A549 (cell line): ENCODE measurements at regions not wholly inside any gene's neighbourhood (a gene's known extent, or its start where the extent isn't known, plus 50 kb on each side); places are given as distances from the start of the nearest gene placed in this dataset.

Source experiments
- ATAC-seq, 2 experiments: fragments of 200-7000 bp in 1 of 2; fragments of >200 bp in 1 of 2; cut with Nextera tagmentation in 1 of 2; cut with Tn5 transposase in 1 of 2; 3 replicates each; pipeline versions ENCODE4 v1.8.0 to v1.9.1; 2018 to 2020; ENCODE audit warnings: mild to moderate bottlenecking in 1 of 2, moderate library complexity in 1 of 2
- CTCF ChIA-PET: fragments of 300-600 bp; sonication (Branson Sonifier 250); formaldehyde crosslinking; extraction: SDS; loops from one replicate; lab custom pipeline; 2021; ENCODE audit warnings: antibody characterized with exemption, inconsistent platforms; lab: Yijun Ruan, JAX
- POLR2A ChIA-PET: fragments of 350-600 bp; formaldehyde crosslinking; extraction: SDS; loops from one replicate; lab custom pipeline; 2021; ENCODE audit warnings: antibody characterized with exemption, inconsistent platforms; lab: Yijun Ruan, JAX
- DNase-seq, 2 experiments: peaks; one replicate each; pipeline versions ENCODE4 v3.0.0 to v3.0.0-alpha.2; 2011 to 2016; ENCODE audit warnings: low read depth in 1 of 2, low spot score in 1 of 2
- FAIRE-seq: peaks from 2 replicates; lab custom pipeline; 2011; peaks lifted over from hg19 to GRCh38; lab: Jason Lieb, UNC
- H3K27ac ChIP-seq, 2 experiments: fragments of >200 bp; sonication (Bioruptor Twin); formaldehyde crosslinking; 3 replicates each; pipeline ENCODE4 v1.5.1; 2016 to 2017
- H3K4me1 ChIP-seq: fragments of >200 bp; sonication (Bioruptor Twin); formaldehyde crosslinking; 3 replicates; pipeline ENCODE4 v1.6.1; 2016
- H3K4me2 ChIP-seq: fragments of >200 bp; sonication (Bioruptor Twin); formaldehyde crosslinking; 3 replicates; pipeline ENCODE4 v1.6.1; 2016
- H3K4me3 ChIP-seq: fragments of >200 bp; sonication (Bioruptor Twin); formaldehyde crosslinking; 3 replicates; pipeline ENCODE4 v1.5.1; 2016
- H3K9me3 ChIP-seq: fragments of >200 bp; sonication (Bioruptor Twin); formaldehyde crosslinking; 3 replicates; pipeline ENCODE4 v1.6.1; 2016
- BHLHE40 ChIP-seq: IDR thresholded peaks from 2 replicates; pipeline ENCODE4 v1.6.1; 2012; ENCODE audit warnings: low read depth, low read length, inconsistent platforms
- CBX2 ChIP-seq: fragments of 200-600 bp; sonication (generic); IDR thresholded peaks from 2 replicates; pipeline ENCODE4 v1.6.1; 2016; ENCODE audit warnings: low read depth, mild to moderate bottlenecking, borderline replicate concordance
- CHD2 ChIP-seq: fragments of 150-350 bp; IDR thresholded peaks from 2 replicates; pipeline ENCODE4 v1.6.1; 2014; ENCODE audit warnings: low read length; ENCODE audit not compliant: partially characterized antibody
- FOSB ChIP-seq: fragments of 250-450 bp; sonication (Bioruptor Pico); IDR thresholded peaks from 2 replicates; pipeline ENCODE4 v1.5.0; 2020; ENCODE audit warnings: mild to moderate bottlenecking, moderate library complexity
- HDAC2 ChIP-seq: fragments of 200-600 bp; sonication (generic); IDR thresholded peaks from 2 replicates; pipeline ENCODE4 v1.6.1; 2016
- HOXB13 ChIP-seq: fragments of 250-450 bp; sonication (Bioruptor Pico); IDR thresholded peaks from 2 replicates; pipeline ENCODE4 v1.5.0; 2020; ENCODE audit warnings: low read depth, mild to moderate bottlenecking, moderate library complexity
- JUN ChIP-seq, 2 experiments: fragments of >200 bp; sonication (Bioruptor Twin); formaldehyde crosslinking; IDR thresholded peaks; 2 replicates in 1 of 2; 3 replicates in 1 of 2; pipeline ENCODE4 v1.6.1; 2016 to 2017
- KDM1A ChIP-seq: fragments of 200-600 bp; sonication (generic); IDR thresholded peaks from 2 replicates; pipeline ENCODE4 v1.6.1; 2016; ENCODE audit warnings: low read depth, mild to moderate bottlenecking
- MAZ ChIP-seq: fragments of 150-350 bp; IDR thresholded peaks from 2 replicates; pipeline ENCODE4 v1.6.1; 2014; ENCODE audit warnings: antibody characterized with exemption, low read depth, low read length, borderline replicate concordance
- NPAS2 ChIP-seq: fragments of 250-450 bp; sonication (Bioruptor Pico); IDR thresholded peaks from 2 replicates; pipeline ENCODE4 v1.8.0; 2022; ENCODE audit warnings: mild to moderate bottlenecking, moderate library complexity, borderline replicate concordance
- TP53 ChIP-seq: fragments of 250-450 bp; sonication (Bioruptor Pico); IDR thresholded peaks from 2 replicates; pipeline ENCODE4 v1.5.0; 2021; ENCODE audit warnings: mild to moderate bottlenecking, moderate library complexity
- ZFP36 ChIP-seq: fragments of 450-650 bp; IDR thresholded peaks from 2 replicates; pipeline ENCODE4 v1.6.1; 2014; ENCODE audit warnings: borderline replicate concordance; ENCODE audit not compliant: partially characterized antibody
- ZSCAN20 ChIP-seq: fragments of 250-450 bp; sonication (Bioruptor Pico); IDR thresholded peaks from 2 replicates; pipeline ENCODE4 v1.8.0; 2022; ENCODE audit warnings: mild to moderate bottlenecking, moderate library complexity
- WGBS: methylation state at CpG from one replicate; pipeline ENCODE4 v1.1.6; 2017; ENCODE audit errors: missing lambda C conversion rate; 5-methylcytosine and 5-hydroxymethylcytosine counted together
- TF ChIP-seq, protein P1 (sequence below): fragments of 450-650 bp; IDR thresholded peaks from 2 replicates; pipeline ENCODE4 v1.6.1; 2014; ENCODE audit warnings: antibody characterized with exemption
- TF ChIP-seq, protein P2 (sequence below): fragments of 250-450 bp; sonication (Bioruptor Pico); IDR thresholded peaks from 2 replicates; pipeline ENCODE4 v1.5.0; 2021; ENCODE audit warnings: mild to moderate bottlenecking, moderate library complexity, borderline replicate concordance
- TF ChIP-seq, protein P3 (sequence below): fragments of >200 bp; sonication (Bioruptor Twin); formaldehyde crosslinking; IDR thresholded peaks from 3 replicates; pipeline ENCODE4 v1.6.1; 2016
- TF ChIP-seq, protein P4 (sequence below): IDR thresholded peaks from 2 replicates; pipeline ENCODE4 v1.6.1; 2012; ENCODE audit warnings: low read depth, borderline replicate concordance

DNA sequence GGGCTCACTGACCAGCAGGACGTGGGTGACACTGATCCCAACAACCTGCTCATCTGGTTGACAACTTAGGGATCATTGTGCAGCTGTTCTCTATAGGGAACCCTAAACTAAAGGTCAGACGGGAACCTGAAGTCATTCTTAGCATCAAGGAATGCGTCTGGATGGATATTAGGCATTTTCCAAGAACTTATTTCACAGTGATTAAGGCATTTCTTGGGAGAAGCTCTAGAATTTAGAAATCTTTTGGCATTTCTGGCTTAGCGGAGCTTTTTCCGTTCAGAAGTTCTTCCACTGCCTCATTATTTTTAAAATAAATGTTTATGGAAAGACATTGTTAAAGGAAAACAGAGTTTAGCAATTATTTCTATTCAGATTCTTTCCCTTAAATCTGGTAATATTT lies 303.3 kb upstream of the IGFBP3 start (continued):
- TF ChIP-seq MAZ (no peak), HDAC2 (no peak)

DNA sequence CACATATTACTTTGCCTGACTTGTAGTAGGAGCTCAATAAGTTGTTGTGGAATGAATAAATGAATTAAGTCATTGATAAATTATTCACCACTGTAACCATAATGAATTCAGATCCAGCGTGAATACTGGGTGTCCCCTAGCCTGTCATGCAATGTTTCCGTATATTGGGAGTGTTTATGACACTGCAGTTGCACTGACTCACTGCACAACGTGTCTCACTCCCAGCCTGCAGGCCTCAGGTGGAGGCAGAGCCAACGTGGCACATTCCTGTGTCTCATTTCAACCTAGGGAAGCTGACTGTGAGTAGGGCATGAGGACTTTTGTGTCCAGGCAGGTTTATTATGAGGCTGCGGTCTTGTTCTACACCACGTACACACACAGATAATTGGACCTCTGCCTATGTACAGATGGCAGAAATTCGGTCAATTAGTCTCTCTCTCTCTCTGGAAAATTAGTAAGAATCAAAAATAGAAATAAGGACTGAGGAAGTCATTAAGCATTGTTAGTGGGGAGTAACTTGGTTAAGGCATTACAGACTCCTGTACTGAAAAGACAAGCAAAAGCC lies 299.1 kb upstream of the IGFBP3 start:
- FAIRE-seq (no peak), DNase-seq (no peak), ATAC-seq (no peak; a peak in 1 of 6 replicates)
- POLR2A ChIA-PET: no interaction called here
- Histone ChIP-seq H3K4me3 (no peak overlapping the region), H3K4me2 (no peak overlapping the region), H3K4me1 (no peaks in the 10 kb centered on the region), H3K27ac (no peak overlapping the region), H3K9me3 (no peaks in the 10 kb centered on the region)
- CTCF ChIA-PET: interaction anchor here (1.2 kb wide), 1 partner anchor 263 kb away, joined by 3 read pairs; no protein-coding TSS in a partner anchor
- no peak for TF ChIP-seq FOSB (CRISPR knock-in tag)
- TF ChIP-seq BHLHE40: no peak
- TF ChIP-seq HOXB13 (CRISPR knock-in tag): no peak
- no peak for TF ChIP-seq HDAC2
- TF ChIP-seq JUN (IDR thresholded peaks at IDR 0.05): no peak
- no peak for TF ChIP-seq ZFP36
- TF ChIP-seq, protein P1, sequence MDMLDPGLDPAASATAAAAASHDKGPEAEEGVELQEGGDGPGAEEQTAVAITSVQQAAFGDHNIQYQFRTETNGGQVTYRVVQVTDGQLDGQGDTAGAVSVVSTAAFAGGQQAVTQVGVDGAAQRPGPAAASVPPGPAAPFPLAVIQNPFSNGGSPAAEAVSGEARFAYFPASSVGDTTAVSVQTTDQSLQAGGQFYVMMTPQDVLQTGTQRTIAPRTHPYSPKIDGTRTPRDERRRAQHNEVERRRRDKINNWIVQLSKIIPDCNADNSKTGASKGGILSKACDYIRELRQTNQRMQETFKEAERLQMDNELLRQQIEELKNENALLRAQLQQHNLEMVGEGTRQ: no peak
- TF ChIP-seq, protein P2, sequence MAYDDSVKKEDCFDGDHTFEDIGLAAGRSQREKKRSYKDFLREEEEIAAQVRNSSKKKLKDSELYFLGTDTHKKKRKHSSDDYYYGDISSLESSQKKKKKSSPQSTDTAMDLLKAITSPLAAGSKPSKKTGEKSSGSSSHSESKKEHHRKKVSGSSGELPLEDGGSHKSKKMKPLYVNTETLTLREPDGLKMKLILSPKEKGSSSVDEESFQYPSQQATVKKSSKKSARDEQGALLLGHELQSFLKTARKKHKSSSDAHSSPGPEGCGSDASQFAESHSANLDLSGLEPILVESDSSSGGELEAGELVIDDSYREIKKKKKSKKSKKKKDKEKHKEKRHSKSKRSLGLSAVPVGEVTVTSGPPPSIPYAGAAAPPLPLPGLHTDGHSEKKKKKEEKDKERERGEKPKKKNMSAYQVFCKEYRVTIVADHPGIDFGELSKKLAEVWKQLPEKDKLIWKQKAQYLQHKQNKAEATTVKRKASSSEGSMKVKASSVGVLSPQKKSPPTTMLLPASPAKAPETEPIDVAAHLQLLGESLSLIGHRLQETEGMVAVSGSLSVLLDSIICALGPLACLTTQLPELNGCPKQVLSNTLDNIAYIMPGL (CRISPR knock-in tag): no peak
- no peak for TF ChIP-seq ZSCAN20 (CRISPR knock-in tag)
- TF ChIP-seq NPAS2: no peak
- TF ChIP-seq CHD2: no peak
- TF ChIP-seq, protein P3, sequence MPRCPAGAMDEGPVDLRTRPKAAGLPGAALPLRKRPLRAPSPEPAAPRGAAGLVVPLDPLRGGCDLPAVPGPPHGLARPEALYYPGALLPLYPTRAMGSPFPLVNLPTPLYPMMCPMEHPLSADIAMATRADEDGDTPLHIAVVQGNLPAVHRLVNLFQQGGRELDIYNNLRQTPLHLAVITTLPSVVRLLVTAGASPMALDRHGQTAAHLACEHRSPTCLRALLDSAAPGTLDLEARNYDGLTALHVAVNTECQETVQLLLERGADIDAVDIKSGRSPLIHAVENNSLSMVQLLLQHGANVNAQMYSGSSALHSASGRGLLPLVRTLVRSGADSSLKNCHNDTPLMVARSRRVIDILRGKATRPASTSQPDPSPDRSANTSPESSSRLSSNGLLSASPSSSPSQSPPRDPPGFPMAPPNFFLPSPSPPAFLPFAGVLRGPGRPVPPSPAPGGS: no peak
- no peak for TF ChIP-seq TP53 (CRISPR knock-in tag)
- WGBS: 47% methylated on average over 7 of the region's 7 CpGs

DNA sequence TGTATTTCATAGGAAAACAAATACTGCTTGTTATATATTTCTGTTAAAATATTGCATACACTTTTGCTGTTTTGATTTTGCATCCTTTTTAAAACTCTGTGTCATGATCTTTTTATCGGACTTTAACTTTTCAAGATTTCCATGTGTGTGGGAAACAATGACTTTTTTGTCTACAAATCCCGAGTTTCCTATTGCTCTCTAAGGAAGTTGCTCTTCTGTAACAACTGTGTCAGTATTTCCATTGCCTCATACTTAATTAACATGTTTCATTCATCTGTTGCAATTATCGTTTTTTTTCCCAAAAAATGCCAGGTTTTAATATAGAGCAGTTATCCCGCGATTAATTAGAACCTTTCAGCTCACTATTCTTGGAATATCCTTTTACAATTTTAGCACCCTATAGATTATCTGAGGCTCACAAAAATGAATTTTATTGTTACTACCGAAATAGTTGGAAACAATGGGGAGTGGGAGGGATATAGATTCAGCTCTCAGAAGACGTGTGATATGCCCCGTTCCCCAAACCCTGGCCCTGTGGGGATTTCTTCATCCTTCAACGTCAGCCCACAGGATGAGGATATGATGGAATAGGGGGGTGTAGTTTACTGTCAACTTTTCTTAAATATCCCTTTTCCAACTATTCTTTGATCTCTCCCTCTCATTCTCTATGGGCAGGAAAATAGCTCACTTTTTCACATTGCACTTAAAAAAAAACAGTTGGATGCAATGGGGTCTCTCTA lies 297.6 kb upstream of the IGFBP3 start:
- DNase-seq: no peak
- Histone ChIP-seq H3K4me1 (no peaks in the 10 kb centered on the region), H3K27ac (no peak overlapping the region), H3K9me3 (no peaks in the 10 kb centered on the region), H3K4me2 (no peak overlapping the region), H3K4me3 (no peak overlapping the region)
- ChIA-PET POLR2A (no interaction called here), CTCF (interaction anchor here (1.2 kb wide), 1 partner anchor 265 kb away, joined by 3 read pairs; no protein-coding TSS in a partner anchor)
- WGBS: 80% methylated on average over 9 of the region's 9 CpGs
- TF ChIP-seq KDM1A (no peak), CBX2 (no peak)
- TF ChIP-seq, protein P4, sequence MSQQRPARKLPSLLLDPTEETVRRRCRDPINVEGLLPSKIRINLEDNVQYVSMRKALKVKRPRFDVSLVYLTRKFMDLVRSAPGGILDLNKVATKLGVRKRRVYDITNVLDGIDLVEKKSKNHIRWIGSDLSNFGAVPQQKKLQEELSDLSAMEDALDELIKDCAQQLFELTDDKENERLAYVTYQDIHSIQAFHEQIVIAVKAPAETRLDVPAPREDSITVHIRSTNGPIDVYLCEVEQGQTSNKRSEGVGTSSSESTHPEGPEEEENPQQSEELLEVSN: no peak
- TF ChIP-seq, protein P3: no peak
- TF ChIP-seq, all 56 proteins: peak for 0
- no peak for FAIRE-seq
- no peak for ATAC-seq
